Keratinocyte (primary cell): ENCODE measurements at regions not wholly inside any gene's neighbourhood (a gene's known extent, or its start where the extent isn't known, plus 50 kb on each side); places are given as distances from the start of the nearest gene placed in this dataset.

Source experiments
- DNase-seq: peaks from one replicate; pipeline ENCODE4 v3.0.0-alpha.2; 2011; ENCODE audit warnings: low read depth, missing footprints, low spot score
- FAIRE-seq: peaks from 2 replicates; lab custom pipeline; 2011; peaks lifted over from hg19 to GRCh38; lab: Jason Lieb, UNC
- H2AFZ ChIP-seq: 2 replicates; pipeline ENCODE4 v1.6.0; 2012; ENCODE audit warnings: low read length, control low read depth, inconsistent platforms; ENCODE audit not compliant: control insufficient read depth
- H3K27ac ChIP-seq: 2 replicates; pipeline ENCODE4 v1.5.1; 2011; ENCODE audit warnings: low read length; ENCODE audit not compliant: control insufficient read depth, insufficient read depth
- H3K27me3 ChIP-seq: 3 replicates; pipeline ENCODE4 v1.6.0; 2011; ENCODE audit warnings: low read length; ENCODE audit not compliant: control insufficient read depth, insufficient read depth; ENCODE audit errors: extremely low read depth
- H3K36me3 ChIP-seq, 2 experiments: 2 replicates in 1 of 2; 3 replicates in 1 of 2; pipeline ENCODE4 v1.5.1; 2011; ENCODE audit warnings: low read length in 2 of 2, mild to moderate bottlenecking in 1 of 2; ENCODE audit not compliant: control insufficient read depth in 2 of 2, insufficient read depth in 2 of 2; ENCODE audit errors: extremely low read depth in 1 of 2
- H3K4me1 ChIP-seq: 3 replicates; pipeline ENCODE4 v1.5.1; 2011; ENCODE audit warnings: low read length; ENCODE audit not compliant: control insufficient read depth, insufficient read depth; ENCODE audit errors: extremely low read depth
- H3K4me2 ChIP-seq: 3 replicates; pipeline ENCODE4 v1.6.0; 2011; ENCODE audit warnings: low read depth, low read length; ENCODE audit not compliant: control insufficient read depth, insufficient read depth; ENCODE audit errors: extremely low read depth
- H3K4me3 ChIP-seq, 3 experiments: fragments of 200-600 bp in 1 of 3; sonication (generic) in 1 of 3; 2 replicates in 2 of 3; 3 replicates in 1 of 3; pipeline ENCODE4 v1.5.1; 2011 to 2016; ENCODE audit warnings: low read length in 3 of 3, mild to moderate bottlenecking in 3 of 3, control low read depth in 2 of 3, inconsistent platforms in 1 of 3, low read depth in 1 of 3, mixed read lengths in 1 of 3, mixed run types in 1 of 3, moderate library complexity in 1 of 3; ENCODE audit not compliant: control insufficient read depth in 2 of 3, insufficient read depth in 2 of 3; ENCODE audit errors: extremely low read depth in 1 of 3
- H3K79me2 ChIP-seq: 2 replicates; pipeline ENCODE4 v1.6.0; 2012; ENCODE audit warnings: low read length; ENCODE audit not compliant: control insufficient read depth, insufficient read depth
- H3K9ac ChIP-seq: 3 replicates; pipeline ENCODE4 v1.6.0; 2011; ENCODE audit warnings: low read length; ENCODE audit not compliant: control insufficient read depth, insufficient read depth; ENCODE audit errors: extremely low read depth
- H3K9me1 ChIP-seq: 3 replicates; pipeline ENCODE4 v1.6.0; 2011; ENCODE audit warnings: low read length; ENCODE audit not compliant: control insufficient read depth, insufficient read depth; ENCODE audit errors: extremely low read depth
- H3K9me3 ChIP-seq: 2 replicates; pipeline ENCODE4 v1.5.1; 2012; ENCODE audit warnings: low read depth, low read length; ENCODE audit not compliant: control insufficient read depth
- H4K20me1 ChIP-seq: 3 replicates; pipeline ENCODE4 v1.6.0; 2011; ENCODE audit warnings: low read length; ENCODE audit not compliant: control insufficient read depth, insufficient read depth; ENCODE audit errors: extremely low read depth
- CTCF ChIP-seq, 3 experiments: IDR thresholded peaks in 1 of 3; conservative IDR thresholded peaks in 1 of 3; optimal IDR thresholded peaks in 1 of 3; 2 replicates in 2 of 3; 3 replicates in 1 of 3; pipeline versions ENCODE3 to v1.5.1; 2011; ENCODE audit warnings: low read length in 3 of 3, mild to moderate bottlenecking in 3 of 3, moderate library complexity in 2 of 3, control low read depth in 1 of 3, inconsistent platforms in 1 of 3; ENCODE audit not compliant: insufficient read depth in 2 of 3; ENCODE audit errors: extremely low read depth in 1 of 3
- EZH2 ChIP-seq: IDR thresholded peaks from one replicate; pipeline ENCODE4 v1.6.1; 2012; ENCODE audit warnings: inconsistent platforms, mild to moderate bottlenecking, low read length, moderate library complexity
- dilution Hi-C: fragments of 300-500 bp; cut with MboI; formaldehyde crosslinking; loops from one replicate; pipeline ENCODE4 v1.7.0; 2020; ENCODE audit warnings: low sequenced_read_pairs; ENCODE audit not compliant: extremely low pct_ligation_motif_present

DNA sequence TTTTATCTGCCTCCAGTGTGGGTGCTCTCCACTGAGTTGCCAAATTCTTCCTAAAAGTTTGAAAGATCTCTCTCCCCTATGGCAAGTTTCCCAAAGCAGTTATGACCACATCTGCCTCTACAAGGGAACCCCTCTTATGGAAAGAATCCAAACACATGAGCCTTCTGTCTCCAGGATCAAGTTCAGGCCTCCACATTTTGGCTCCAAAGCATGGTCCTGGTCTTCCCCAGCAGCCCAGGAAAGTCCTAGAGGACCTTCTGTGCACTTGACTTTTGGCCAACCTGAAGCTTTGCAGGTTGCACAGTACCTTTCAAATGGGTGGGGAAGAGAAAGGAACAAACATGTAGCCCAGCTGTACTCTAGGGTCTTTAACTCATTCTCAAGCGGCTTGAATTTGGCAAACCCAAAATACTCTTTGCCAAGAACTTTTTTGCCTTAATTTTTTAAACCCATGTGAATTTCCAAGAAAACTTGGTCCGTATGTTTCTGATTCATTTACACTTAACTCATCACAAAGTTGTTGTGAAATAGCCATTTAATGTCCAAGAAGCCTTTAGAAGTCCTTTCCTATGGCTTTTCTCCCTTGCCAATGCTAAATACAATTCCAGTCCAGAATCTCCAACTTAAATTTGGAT is 240.1 kb upstream of the TBX18 start:
- no peaks in the 10 kb centered on the region for H3K4me1 ChIP-seq
- H3K79me2 ChIP-seq, result no peaks in the 10 kb centered on the region
- H3K27me3 ChIP-seq, result no peaks in the 10 kb centered on the region
- dilution Hi-C loops, result no loop called here
- no peaks in the 10 kb centered on the region for H4K20me1 ChIP-seq
- no peak overlapping the region for H3K27ac ChIP-seq
- no peak overlapping the region for H3K9ac ChIP-seq
- H3K9me3 ChIP-seq, result no peaks in the 10 kb centered on the region
- no peak overlapping the region for H3K4me2 ChIP-seq
- no peaks in the 10 kb centered on the region for H3K36me3 ChIP-seq
- no peak overlapping the region for H2AFZ ChIP-seq
- DNase-seq (no peak), FAIRE-seq (no peak)
- TF ChIP-seq CTCF (optimal IDR thresholded peaks at IDR 0.05 in 1 of 3, IDR thresholded peaks at IDR 0.05 in 1 of 3, conservative IDR thresholded peaks at IDR 0.05 in 1 of 3; ENCODE audit: extremely low read depth in 1 of 3, insufficient read depth in 2 of 3, low read length in 3 of 3), result no peak
- no peak for TF ChIP-seq EZH2
- no peak overlapping the region for H3K4me3 ChIP-seq
- H3K9me1 ChIP-seq, result no peaks in the 10 kb centered on the region

DNA sequence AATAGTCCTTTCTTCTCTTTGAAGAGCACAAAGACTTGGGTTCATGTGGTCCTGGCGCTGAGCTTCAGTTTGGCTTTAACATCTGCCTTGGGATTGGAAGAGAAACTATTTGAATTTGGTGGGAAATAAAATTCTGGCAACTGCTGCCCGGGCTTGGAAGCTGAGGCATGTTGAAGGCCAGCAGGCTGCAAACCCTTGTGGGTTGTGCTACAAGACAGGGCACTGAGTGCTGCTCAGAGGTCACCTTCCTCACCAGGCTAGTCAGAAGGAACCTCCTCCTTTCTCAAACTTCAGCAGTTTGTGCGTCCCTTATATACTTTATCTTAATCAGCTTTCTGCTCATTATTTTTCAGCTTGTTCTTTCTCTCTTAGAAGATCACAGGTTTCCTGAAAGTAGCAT is 238.4 kb upstream of the TBX18 start:
- H3K27me3 ChIP-seq, result no peaks in the 10 kb centered on the region

More for the DNA sequence above, 238.4 kb upstream of the TBX18 start:
- Histone ChIP-seq H3K9me1 (no peaks in the 10 kb centered on the region), H3K36me3 (no peaks in the 10 kb centered on the region), H3K27ac (no peak overlapping the region), H2AFZ (no peak overlapping the region), H3K4me2 (no peak overlapping the region), H3K4me1 (no peaks in the 10 kb centered on the region), H3K79me2 (no peaks in the 10 kb centered on the region), H3K4me3 (no peak overlapping the region), H4K20me1 (no peaks in the 10 kb centered on the region), H3K9ac (no peak overlapping the region), H3K9me3 (no peaks in the 10 kb centered on the region)
- no peak for DNase-seq
- FAIRE-seq, result no peak
- dilution Hi-C loops, result no loop called here
- TF ChIP-seq EZH2, result no peak
- TF ChIP-seq CTCF (optimal IDR thresholded peaks at IDR 0.05 in 1 of 3, IDR thresholded peaks at IDR 0.05 in 1 of 3, conservative IDR thresholded peaks at IDR 0.05 in 1 of 3; ENCODE audit: extremely low read depth in 1 of 3, insufficient read depth in 2 of 3, low read length in 3 of 3), result no peak
